Umbilical cord (tissue), 1 donor: ENCODE measurements at regions not wholly inside any gene's neighbourhood (a gene's known extent, or its start where the extent isn't known, plus 50 kb on each side); places are given as distances from the start of the nearest gene placed in this dataset.

Experiments used
- DNase-seq: peaks from one replicate; pipeline ENCODE4 v3.0.0-alpha.2; 2015; ENCODE audit warnings: low spot score

DNA sequence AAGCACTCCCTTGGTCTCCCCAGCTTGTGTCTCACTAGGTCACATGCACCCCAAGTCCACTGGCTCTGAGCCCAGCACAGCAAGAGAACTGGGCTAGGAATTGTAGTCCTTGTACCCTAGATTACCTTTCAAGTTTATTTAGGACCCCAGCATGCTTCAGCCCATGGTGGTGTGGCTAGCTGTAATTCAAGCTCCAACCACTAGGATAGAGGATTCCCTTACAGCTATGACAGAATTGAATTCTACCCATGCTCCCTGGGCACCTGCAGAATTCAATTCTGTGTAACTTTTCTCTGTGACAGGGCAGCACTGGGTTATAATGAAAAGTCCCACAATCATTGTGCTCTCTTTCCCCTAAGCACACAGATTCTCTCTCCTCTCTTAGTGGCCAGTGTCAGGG is 253.8 kb upstream of the DMD start:
- DNase-seq = no peak

DNA sequence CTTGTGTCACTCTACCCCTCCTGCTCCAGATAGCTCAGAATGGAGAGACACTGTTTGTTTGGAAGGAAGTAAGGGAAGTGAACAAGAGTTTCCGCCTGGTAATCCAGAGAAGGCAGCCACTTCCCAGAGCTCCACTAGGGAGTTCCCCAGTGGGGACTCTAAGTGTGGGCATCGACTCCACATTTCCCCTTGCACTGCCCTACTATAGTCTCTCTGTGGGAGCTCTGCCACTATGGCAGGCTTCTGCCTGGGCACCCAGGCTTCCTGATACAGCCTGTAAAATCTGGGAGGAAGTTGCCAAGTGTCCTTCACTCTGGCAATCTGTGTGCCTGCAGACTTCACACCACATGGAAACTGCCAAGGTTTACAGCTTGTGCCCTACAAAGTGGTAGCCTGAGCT is 245.8 kb upstream of the DMD start:
- DNase-seq = no peak

DNA sequence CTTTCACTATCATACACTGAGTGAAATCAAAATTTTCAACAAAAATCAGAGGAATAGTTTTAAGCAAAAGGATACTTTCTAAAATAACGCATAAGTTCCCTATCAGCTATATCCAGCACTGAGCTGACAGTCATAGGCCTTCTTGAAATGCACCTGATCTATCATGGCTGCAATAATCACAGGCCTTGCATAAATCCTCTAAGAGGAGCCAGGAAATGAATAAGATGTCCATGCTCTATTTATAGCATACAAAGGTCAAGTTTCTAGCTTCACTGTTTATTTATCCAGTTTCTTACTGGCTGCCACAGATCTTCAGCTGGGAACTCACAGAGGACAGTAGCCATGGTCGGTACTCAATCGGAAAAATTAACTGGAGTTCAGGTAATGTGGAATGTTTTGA is 235.9 kb upstream of the DMD start:
- no peak for DNase-seq

DNA sequence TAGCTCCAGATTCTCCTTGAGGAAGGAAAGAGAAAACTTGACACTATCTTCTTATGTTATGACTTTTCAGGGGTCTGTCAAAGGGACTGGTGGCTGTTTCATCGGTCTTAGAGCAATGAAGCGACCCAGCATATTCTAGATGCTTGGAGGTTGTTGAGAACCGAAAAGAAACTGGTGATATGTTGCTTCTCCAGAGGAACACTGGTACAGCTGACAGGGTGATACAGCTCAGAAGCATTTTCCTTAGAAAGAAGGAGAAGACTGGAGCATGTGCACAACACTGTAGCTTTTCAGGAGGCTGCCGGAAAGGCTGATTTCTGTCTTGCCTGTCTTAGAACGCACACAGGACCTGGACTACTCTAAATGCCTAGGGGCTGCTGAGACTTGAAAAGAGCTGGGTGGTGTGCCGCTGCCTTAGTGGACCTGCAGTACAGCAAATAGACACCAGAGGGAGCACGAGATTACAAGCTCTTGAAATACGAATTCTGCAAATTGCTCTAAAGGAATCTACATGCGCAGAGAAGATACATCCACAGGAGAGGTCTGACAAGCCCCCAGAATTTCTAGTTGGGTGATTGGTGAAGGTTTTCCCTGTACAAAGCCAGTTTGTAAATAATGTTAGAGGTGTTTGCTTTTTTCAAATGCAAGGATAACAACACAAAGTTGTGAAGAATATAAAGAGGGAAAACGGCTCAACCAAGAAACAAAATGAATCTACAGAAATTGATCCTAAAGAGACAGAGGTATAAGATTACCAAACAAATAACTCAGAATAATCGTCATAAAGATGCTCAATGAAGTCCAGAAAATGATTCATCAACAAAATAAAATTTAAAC is 223.1 kb upstream of the DMD start:
- peak; percentile 52 for DNase-seq

GRCh38 chrX:33416273-33416805 is 205.0 kb upstream of the DMD start:
- DNase-seq = no peak

DNA sequence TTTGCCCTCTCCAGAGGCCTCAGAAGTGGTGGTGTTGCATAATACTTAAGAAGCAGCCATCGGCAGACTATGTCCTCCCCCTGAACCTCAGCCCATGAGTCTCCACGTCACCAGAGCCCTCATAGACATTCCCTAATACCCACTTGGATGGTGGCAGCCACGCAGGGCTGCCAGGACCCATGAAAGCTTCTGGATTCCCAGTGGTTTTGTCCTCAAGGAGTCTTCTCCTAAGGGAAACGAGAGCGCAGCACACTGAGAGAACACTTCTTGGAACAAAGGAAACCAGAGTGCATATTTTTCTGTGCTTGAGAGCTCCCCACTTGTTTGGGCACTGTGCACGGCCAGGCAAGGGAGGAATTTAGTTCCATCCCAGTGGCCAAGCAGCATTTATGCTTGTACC is 204.1 kb upstream of the DMD start:
- no peak for DNase-seq

DNA sequence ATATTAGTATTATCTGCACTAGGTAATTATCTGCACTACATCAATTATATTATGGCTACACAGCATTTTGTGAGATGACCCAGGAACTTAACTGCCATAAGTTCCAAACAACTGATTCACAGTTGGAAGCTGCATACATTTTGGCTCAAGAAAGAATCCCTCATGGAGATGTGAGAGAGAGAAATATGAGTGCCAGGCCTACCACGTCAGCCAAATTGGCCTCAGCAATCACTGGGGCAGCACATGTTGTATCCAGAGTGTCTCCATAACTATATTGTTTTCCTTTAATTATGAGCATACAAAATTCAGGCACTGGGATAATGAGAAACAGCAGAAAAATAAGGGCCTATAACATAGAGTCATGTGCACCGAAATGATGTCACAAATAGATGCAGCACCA is 174.2 kb upstream of the DMD start:
- peak; percentile 18 for DNase-seq

DNA sequence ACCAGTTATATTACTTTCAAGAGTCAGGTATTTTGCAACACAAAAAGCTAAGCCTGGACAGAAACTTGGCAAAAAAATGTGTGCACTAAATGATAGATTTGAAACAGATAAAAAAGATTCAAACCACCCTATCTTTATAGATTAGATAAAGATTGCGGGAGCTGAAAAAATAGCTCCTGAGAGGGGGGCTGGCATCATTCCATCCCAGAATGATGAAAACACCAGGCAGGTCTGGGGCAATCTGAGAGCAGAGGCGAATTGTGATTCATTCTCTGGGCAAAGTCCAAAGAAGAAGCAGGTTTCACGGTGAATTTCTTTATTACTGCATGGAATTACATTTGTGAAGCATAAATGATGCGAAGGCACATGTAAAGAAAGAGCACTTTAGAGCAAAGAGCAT is 168.5 kb upstream of the DMD start:
- DNase-seq = peak; percentile 20

GRCh38 chrX:33357606-33358005 is 146.3 kb upstream of the DMD start:
- no peak for DNase-seq

- DNase-seq = peak; percentile 26
Measured at GRCh38 chrX:33339219-33339618, 127.9 kb upstream of the DMD start.

DNA sequence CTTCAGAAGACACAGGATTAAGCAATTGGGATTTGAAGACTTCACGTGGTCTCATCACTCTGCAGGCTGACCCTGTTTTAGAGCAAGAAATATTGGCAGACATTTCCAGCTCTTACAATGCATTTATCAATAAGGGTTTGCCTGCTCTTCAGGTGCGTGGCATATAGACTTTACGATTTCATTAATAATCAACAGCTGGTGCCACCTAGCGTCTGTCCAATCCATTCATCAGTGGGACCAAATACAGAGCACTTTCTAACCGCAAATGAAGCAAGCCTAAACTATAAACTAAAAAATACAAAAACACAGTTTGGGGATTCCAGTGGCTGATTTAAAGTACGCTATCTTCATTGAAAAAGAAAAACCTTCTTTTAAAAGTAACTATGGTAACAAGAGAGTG is 125.4 kb upstream of the DMD start:
- peak; percentile 10 for DNase-seq

- DNase-seq = peak; percentile 4
Measured at GRCh38 chrX:33333271-33333670, 121.9 kb upstream of the DMD start.

DNA sequence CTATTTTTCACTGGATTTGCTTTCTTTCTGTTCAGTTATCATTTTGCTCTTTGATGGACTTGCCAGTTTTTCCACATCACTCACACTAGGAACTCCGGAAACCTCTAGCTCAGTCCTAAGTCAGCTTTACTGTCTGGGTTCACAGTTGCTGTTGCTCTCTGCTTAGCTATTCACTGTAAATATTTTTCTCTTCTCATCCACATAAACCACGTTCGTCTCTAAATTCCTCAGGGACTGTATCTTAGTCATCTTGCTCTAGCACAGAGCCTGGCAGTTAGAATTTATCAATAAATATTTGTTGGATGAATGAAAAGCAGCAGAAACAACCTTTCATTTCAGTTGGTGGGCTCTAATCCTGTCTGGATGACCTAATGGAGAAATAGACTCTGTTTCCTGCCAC is 119.4 kb upstream of the DMD start:
- DNase-seq = no peak

GRCh38 chrX:33324099-33324498 is 112.8 kb upstream of the DMD start:
- no peak for DNase-seq

DNA sequence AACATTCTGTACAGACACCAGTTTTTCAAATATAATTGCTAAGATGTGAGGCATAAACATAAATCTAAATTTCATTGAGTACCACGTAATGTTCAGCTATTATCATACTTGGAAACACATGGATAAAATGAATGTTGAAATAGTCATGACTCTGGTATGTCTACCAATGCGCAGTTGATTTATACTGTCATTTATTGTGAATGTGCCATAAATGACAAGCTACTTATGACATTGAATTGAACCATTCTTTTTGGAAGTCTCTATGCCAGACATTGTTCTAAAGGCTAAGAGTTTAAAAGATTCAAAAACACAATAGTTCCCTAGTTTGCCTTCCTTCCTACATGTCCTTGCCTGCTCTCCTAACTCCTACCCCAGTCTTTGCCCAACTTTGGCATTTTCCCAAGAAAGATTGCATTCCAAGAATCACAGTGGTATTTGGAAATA is 96.6 kb upstream of the DMD start:
- peak; percentile 20 for DNase-seq

DNA sequence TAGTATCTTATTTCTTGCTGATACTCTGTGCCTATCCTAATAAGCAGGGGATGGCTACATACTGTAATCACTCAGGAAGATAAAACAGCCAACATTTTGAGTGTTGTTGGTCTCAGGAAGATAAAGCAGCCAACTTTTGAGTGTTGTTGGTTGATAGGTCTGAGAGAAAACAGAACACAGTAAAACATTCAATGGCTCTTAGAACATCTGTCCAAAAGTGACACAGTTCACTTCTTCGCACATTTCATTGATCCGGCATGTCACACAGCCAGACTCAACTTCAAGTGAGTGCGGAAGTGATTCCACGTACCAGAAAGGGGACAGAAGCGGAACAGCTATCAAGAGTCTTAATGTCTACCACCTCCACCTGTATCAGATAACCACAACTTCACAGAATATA is 87.3 kb upstream of the DMD start:
- no peak for DNase-seq

- DNase-seq = no peak
Measured at GRCh38 chrX:33285550-33285949, 74.2 kb upstream of the DMD start.

GRCh38 chrX:33277046-33277445 is 65.7 kb upstream of the DMD start:
- no peak for DNase-seq

GRCh38 chrX:33273535-33273934 is 62.2 kb upstream of the DMD start:
- DNase-seq = no peak

DNA sequence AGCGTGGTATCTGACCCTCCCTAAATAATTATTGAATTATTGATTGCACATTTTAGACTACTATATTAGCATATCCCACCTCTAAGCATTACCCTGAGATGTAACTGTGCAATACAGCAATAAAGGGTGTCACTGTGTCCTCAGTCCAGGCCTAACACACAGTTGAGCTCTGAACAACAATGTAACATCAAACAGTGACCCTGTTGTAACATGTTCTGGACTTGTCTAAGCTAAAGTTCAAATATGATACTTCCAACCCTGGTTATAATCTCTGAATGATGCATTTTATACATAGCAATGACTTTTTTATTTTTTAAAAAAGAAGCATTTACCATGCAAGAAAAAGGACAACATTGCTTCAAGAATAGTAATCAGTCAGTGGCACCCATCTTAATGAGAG is 61.6 kb upstream of the DMD start:
- DNase-seq = no peak
